ENCODE measurements at regions not wholly inside any gene's neighbourhood (a gene's known extent, or its start where the extent isn't known, plus 50 kb on each side); places are given as distances from the start of the nearest gene placed in this dataset.
"Not testable (repeated sequence)": the region's sequence is repeated elsewhere in the genome, so short reads cannot be mapped to it uniquely, and the experiment has no call there.

- DNase-seq (ENCODE audit: low read depth) = no peak
Observed at GRCh38 chr12:34097213-34097612, 74.9 kb downstream of the ALG10 start.

- no peak for DNase-seq (ENCODE audit: low read depth)
Observed at GRCh38 chr12:34105392-34105933, 83.2 kb downstream of the ALG10 start.

- no peak for DNase-seq (ENCODE audit: low read depth)
Observed at GRCh38 chr12:34106172-34106571, 83.9 kb downstream of the ALG10 start.

GRCh38 chr12:34107016-34107415 lies 84.7 kb downstream of the ALG10 start:
- DNase-seq (ENCODE audit: low read depth) = no peak

- no peak for DNase-seq (ENCODE audit: low read depth)
Observed at GRCh38 chr12:34107781-34108404, 85.6 kb downstream of the ALG10 start.

- no peak for DNase-seq (ENCODE audit: low read depth)
Observed at GRCh38 chr12:34108405-34108803, 86.1 kb downstream of the ALG10 start.

GRCh38 chr12:34108967-34109366 lies 86.7 kb downstream of the ALG10 start:
- DNase-seq (ENCODE audit: low read depth) = no peak

GRCh38 chr12:34109390-34109789 lies 87.1 kb downstream of the ALG10 start:
- no peak for DNase-seq (ENCODE audit: low read depth)

- DNase-seq (ENCODE audit: low read depth) = not testable (repeated sequence)
Observed at GRCh38 chr12:34109909-34110531, 87.7 kb downstream of the ALG10 start.

GRCh38 chr12:34119366-34119765 lies 97.1 kb downstream of the ALG10 start:
- DNase-seq (ENCODE audit: low read depth) = no peak

GRCh38 chr12:34121360-34121759 lies 99.1 kb downstream of the ALG10 start:
- DNase-seq (ENCODE audit: low read depth) = no peak

GRCh38 chr12:34123092-34123491 lies 100.8 kb downstream of the ALG10 start:
- DNase-seq (ENCODE audit: low read depth) = not testable (repeated sequence)

- no peak for DNase-seq (ENCODE audit: low read depth)
Observed at GRCh38 chr12:34124608-34125007, 102.3 kb downstream of the ALG10 start.

GRCh38 chr12:34126239-34126641 lies 103.9 kb downstream of the ALG10 start:
- no peak for DNase-seq (ENCODE audit: low read depth)

- DNase-seq (ENCODE audit: low read depth) = no peak
Observed at GRCh38 chr12:34126805-34127204, 104.5 kb downstream of the ALG10 start.

GRCh38 chr12:34127379-34127778 lies 105.1 kb downstream of the ALG10 start:
- not testable (repeated sequence) for DNase-seq (ENCODE audit: low read depth)

GRCh38 chr12:34142430-34142829 lies 120.1 kb downstream of the ALG10 start:
- DNase-seq (ENCODE audit: low read depth) = no peak

GRCh38 chr12:34151019-34151418 lies 128.7 kb downstream of the ALG10 start:
- DNase-seq (ENCODE audit: low read depth) = no peak

GRCh38 chr12:34163443-34163842 lies 141.1 kb downstream of the ALG10 start:
- no peak for DNase-seq (ENCODE audit: low read depth)

- DNase-seq (ENCODE audit: low read depth) = no peak
Observed at GRCh38 chr12:34166427-34167060, 144.2 kb downstream of the ALG10 start.

GRCh38 chr12:34168507-34168906 lies 146.2 kb downstream of the ALG10 start:
- DNase-seq (ENCODE audit: low read depth) = not testable (repeated sequence)

GRCh38 chr12:34186492-34186891 lies 164.2 kb downstream of the ALG10 start:
- DNase-seq (ENCODE audit: low read depth) = no peak

GRCh38 chr12:34188974-34189373 lies 166.7 kb downstream of the ALG10 start:
- no peak for DNase-seq (ENCODE audit: low read depth)
